Activated CD4-positive, alpha-beta T cell treated with anti-CD3 and anti-CD28 coated beads, Interleukin-2, amount 50 U/mL, for 1 hour (primary cell): ENCODE measurements at regions not wholly inside any gene's neighbourhood (a gene's known extent, or its start where the extent isn't known, plus 50 kb on each side); places are given as distances from the start of the nearest gene placed in this dataset.
"Not testable (repeated sequence)": the region's sequence is repeated elsewhere in the genome, so short reads cannot be mapped to it uniquely, and the experiment has no call there.

ENCODE experiments used
- DNase-seq: peaks from one replicate; pipeline ENCODE4 v3.0.0-alpha.2; 2020

- no peak for DNase-seq
Observed at GRCh38 chrX:1140236-1140681, 72.2 kb downstream of the CRLF2 start.

- DNase-seq, result no peak
Observed at GRCh38 chrX:1139185-1139500, 73.3 kb downstream of the CRLF2 start.

DNA sequence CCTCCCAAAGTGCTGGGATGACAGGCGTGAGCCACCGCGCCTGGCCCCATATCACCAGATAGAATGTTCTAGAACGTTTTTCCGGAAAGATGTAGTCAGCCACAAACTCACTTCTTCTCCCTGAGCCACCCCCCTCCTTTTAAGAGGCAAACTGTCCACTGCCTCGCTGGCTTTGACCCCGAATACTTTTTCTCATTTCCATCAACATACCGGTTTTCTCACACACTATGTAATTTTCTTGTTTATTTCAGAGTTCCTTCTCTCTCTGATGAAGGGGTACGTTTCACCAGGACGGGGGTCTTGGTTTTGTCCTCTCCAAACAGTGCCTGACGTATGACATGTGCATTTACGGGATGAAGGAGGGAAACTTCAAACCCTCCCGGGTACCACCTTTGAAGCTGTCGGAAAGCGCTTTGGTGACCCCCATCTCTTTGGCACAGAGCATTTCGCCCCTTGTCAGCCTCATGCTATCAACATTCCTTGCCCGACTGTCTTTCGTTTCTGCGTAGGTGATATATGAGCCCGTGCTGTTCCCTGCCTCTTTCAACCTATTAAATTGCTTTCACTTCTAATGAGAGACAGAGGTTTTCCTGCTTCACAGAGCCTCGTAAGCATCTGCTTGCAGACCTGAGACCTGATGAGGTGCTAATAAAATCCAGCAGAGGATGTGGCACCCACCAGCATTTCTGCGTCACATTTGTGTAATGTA lies 73.8 kb downstream of the CRLF2 start:
- no peak for DNase-seq

- no peak for DNase-seq
Observed at GRCh38 chrX:1137531-1137930, 74.9 kb downstream of the CRLF2 start.

DNA sequence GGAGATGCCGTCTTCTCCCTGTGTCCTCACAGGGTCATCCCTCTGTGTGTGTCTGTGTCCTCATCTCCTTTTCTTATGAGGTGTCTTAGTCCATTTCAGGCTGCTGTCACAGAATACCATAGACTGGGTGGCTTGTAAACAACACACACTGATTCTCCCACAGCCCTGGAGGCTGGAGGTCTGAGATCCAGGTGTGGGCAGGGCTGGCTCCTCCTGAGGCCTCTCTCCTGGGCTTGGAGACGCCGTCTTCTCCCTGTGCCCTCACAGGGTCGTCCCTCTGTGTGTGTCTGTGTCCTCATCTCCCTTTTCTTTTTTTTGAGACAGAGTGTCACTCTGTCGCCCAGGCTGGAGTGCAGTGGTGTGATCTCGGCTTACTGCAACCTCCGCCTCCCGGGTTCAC lies 75.9 kb downstream of the CRLF2 start:
- not testable (repeated sequence) for DNase-seq

- DNase-seq, result no peak
Observed at GRCh38 chrX:1134976-1135375, 77.5 kb downstream of the CRLF2 start.

- DNase-seq, result no peak
Observed at GRCh38 chrX:1134156-1134555, 78.3 kb downstream of the CRLF2 start.

- no peak for DNase-seq
Observed at GRCh38 chrX:1126738-1127137, 85.7 kb downstream of the CRLF2 start.

- DNase-seq, result no peak
Observed at GRCh38 chrX:1124531-1124930, 87.9 kb downstream of the CRLF2 start.

GRCh38 chrX:1122851-1123250 lies 89.6 kb downstream of the CRLF2 start:
- DNase-seq, result not testable (repeated sequence)

- no peak for DNase-seq
Observed at GRCh38 chrX:1119275-1119674, 93.2 kb downstream of the CRLF2 start.

GRCh38 chrX:1118572-1119199 lies 93.8 kb downstream of the CRLF2 start:
- no peak for DNase-seq

- not testable (repeated sequence) for DNase-seq
Observed at GRCh38 chrX:1115411-1115810, 97.0 kb downstream of the CRLF2 start.

DNA sequence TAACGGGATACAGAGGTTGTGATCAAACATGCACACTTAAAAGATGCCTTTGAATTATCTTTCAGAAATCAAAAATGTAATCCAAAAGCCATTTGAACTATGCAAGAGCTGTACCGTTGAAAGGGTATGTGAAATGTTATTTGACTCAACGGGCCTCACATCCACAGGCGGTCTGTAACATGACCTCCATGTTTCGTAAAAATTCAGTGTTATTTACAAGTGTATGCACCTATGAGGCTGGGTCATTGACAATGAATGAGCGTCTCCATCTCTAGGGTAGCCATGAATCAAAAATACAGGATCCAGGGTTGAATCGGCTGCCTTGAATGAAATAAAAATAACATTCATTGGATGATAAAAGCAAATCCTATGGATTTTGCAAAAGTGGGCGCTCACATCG lies 100.1 kb downstream of the CRLF2 start:
- DNase-seq, result no peak

DNA sequence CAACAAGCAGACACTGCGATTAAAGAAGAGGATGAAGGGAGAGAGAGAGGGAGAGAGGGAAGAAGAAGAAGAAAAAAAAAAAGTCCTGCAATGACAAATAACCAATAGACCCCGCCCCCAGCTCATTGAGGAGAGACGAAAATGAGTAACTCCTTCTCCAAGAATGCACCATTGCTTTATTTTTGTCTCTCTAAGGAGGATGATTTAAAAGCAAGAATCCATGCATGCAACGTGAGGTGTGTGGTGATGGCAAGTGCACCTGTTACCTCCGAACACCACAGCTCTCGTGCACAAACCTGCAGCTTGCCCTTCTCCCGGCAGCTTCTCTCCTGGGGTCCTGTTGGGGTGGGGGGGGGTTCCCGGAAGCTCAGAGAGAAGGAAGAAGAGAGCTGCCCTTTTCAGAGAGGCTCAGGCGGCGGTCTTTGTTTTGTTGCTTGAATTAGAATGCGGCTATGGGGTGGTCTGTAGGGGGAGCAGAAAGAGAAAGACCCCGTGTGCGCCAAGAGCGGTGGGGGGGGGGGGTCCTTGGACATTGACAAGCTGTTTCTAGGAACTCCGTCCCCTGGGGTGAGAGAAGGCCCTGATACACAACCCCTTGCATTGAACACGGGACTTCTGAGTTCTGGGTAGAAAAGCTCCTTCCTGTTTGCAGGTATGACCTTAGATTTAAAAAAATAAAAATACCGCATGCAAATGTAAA lies 100.7 kb downstream of the CRLF2 start:
- no peak for DNase-seq

- DNase-seq, result no peak
Observed at GRCh38 chrX:1109580-1110119, 102.8 kb downstream of the CRLF2 start.

DNA sequence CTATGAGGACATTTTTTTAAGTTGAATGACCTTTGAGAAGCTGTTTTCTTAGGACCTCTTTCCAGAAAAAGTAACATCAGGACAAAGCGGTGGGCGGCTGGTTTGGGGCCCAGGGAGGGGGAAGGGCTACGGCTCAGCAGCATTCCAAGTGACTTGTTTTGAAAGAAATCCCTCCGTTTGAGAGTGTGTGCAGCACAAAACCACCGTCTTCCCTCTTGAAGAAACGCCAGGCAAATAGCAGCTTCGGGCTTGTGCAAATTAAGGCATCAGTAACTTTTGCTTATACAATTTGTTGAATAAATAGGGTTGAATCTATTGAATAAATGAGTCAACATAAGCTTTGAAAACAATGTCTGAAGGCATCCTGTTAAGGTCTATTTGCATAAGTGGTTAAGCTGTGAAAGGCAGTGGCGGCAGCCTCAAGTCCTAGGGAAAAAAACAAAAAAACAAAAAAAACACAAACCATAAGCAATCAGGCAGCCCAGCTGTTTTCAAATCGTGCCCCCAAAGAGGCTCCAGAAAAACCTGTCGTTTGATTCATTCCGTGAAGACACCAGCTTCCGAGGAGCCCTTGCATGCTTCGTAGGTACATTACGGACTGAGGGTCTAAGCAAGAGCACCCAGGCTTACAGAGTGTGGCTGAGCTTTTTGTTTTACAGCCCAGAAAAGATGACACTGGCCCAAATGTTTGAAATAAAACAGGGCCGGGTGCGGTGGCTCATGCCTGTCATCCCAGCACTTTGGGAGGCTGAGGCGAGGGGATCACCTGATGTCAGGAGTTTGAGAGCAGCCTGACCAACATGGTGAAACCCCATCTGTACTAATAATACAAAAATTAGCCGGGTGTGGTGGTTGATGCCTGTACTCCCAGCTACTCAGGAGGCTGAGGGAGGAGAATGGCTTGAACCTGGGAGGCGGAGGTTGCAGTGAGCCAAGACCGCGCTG lies 103.7 kb downstream of the CRLF2 start:
- DNase-seq, result no peak

DNA sequence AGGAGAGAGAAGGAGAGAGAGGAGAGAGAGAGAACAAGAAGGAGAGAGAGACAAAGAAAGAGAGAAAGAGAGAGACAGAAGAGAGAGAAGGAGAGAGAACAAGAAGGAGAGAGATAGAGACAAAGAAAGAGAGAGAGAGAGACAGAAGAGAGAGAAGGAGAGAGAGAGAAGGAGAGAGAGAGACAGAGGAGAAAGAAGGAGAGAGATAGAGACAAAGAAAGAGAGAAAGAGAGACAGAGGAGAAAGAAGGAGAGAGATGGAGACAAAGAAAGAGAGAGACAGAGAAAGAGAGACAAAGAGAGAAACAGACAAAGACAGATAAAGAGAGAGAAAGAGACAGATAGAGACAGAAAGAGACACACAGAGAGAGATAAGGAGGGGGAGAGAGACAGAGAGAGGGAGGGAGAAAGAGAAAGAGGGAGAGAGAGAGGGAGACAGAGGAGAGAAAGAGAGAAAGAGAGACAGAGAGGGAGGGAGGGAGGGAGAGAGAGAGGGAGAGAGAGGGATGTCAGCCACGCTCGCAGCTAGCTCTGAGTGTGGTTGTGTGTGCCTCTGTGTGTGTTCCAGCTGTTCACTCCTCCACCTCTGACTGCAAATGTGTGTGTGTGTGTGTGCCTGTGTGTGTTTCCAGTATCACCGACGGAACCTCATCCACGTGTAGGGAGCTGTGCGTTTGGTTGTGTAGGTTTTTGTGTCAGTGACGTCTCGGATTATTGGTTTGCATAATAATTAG lies 105.8 kb downstream of the CRLF2 start:
- no peak for DNase-seq

- no peak for DNase-seq
Observed at GRCh38 chrX:1105671-1106419, 106.6 kb downstream of the CRLF2 start.

- not testable (repeated sequence) for DNase-seq
Observed at GRCh38 chrX:1105031-1105430, 107.4 kb downstream of the CRLF2 start.

DNA sequence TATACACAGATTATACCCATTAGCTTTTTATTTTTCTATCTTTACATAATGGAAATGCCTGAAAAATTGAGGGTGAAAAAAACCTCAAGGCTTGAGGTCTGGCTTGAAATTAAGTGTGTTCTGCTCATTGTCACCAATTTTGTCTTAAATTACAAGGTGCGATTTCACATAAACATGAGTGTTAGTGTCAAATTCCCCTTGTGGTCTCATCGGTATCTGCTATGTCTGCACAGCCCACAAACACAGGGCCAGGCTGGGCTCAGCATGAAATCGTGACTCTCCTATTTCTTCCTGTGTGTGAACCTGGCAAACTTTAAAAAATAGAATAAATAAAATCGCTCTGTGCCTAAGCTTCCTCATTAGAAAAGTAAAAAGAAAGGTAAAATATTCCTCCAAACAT lies 109.1 kb downstream of the CRLF2 start:
- no peak for DNase-seq
